NCI-H128 (cell line): ENCODE measurements at regions not wholly inside any gene's neighbourhood (a gene's known extent, or its start where the extent isn't known, plus 50 kb on each side); places are given as distances from the start of the nearest gene placed in this dataset.
"Not testable (repeated sequence)": the region's sequence is repeated elsewhere in the genome, so short reads cannot be mapped to it uniquely, and the experiment has no call there.

Experiments
- DNase-seq: peaks from one replicate; lab custom pipeline; 2025; ENCODE audit not compliant: unreplicated experiment; lab: John Stamatoyannopoulos, UW

GRCh38 chr7:82501346-82501745 is 57.8 kb upstream of the CACNA2D1 start:
- no peak for DNase-seq

GRCh38 chr7:82499546-82499945 is 56.0 kb upstream of the CACNA2D1 start:
- DNase-seq = not testable (repeated sequence)

GRCh38 chr7:82494420-82494819 is 50.8 kb upstream of the CACNA2D1 start:
- no peak for DNase-seq
